Keratinocyte (primary cell): ENCODE measurements at regions not wholly inside any gene's neighbourhood (a gene's known extent, or its start where the extent isn't known, plus 50 kb on each side); places are given as distances from the start of the nearest gene placed in this dataset.

Experiments used
- DNase-seq: peaks from one replicate; pipeline ENCODE4 v3.0.0-alpha.2; 2011; ENCODE audit warnings: low read depth, missing footprints, low spot score
- FAIRE-seq: peaks from 2 replicates; lab custom pipeline; 2011; peaks lifted over from hg19 to GRCh38; lab: Jason Lieb, UNC
- H2AFZ ChIP-seq: 2 replicates; pipeline ENCODE4 v1.6.0; 2012; ENCODE audit warnings: low read length, control low read depth, inconsistent platforms; ENCODE audit not compliant: control insufficient read depth
- H3K27ac ChIP-seq: 2 replicates; pipeline ENCODE4 v1.5.1; 2011; ENCODE audit warnings: low read length; ENCODE audit not compliant: control insufficient read depth, insufficient read depth
- H3K27me3 ChIP-seq: 3 replicates; pipeline ENCODE4 v1.6.0; 2011; ENCODE audit warnings: low read length; ENCODE audit not compliant: control insufficient read depth, insufficient read depth; ENCODE audit errors: extremely low read depth
- H3K36me3 ChIP-seq, 2 experiments: 2 replicates in 1 of 2; 3 replicates in 1 of 2; pipeline ENCODE4 v1.5.1; 2011; ENCODE audit warnings: low read length in 2 of 2, mild to moderate bottlenecking in 1 of 2; ENCODE audit not compliant: control insufficient read depth in 2 of 2, insufficient read depth in 2 of 2; ENCODE audit errors: extremely low read depth in 1 of 2
- H3K4me1 ChIP-seq: 3 replicates; pipeline ENCODE4 v1.5.1; 2011; ENCODE audit warnings: low read length; ENCODE audit not compliant: control insufficient read depth, insufficient read depth; ENCODE audit errors: extremely low read depth
- H3K4me2 ChIP-seq: 3 replicates; pipeline ENCODE4 v1.6.0; 2011; ENCODE audit warnings: low read depth, low read length; ENCODE audit not compliant: control insufficient read depth, insufficient read depth; ENCODE audit errors: extremely low read depth
- H3K4me3 ChIP-seq, 3 experiments: fragments of 200-600 bp in 1 of 3; sonication (generic) in 1 of 3; 2 replicates in 2 of 3; 3 replicates in 1 of 3; pipeline ENCODE4 v1.5.1; 2011 to 2016; ENCODE audit warnings: low read length in 3 of 3, mild to moderate bottlenecking in 3 of 3, control low read depth in 2 of 3, inconsistent platforms in 1 of 3, low read depth in 1 of 3, mixed read lengths in 1 of 3, mixed run types in 1 of 3, moderate library complexity in 1 of 3; ENCODE audit not compliant: control insufficient read depth in 2 of 3, insufficient read depth in 2 of 3; ENCODE audit errors: extremely low read depth in 1 of 3
- H3K79me2 ChIP-seq: 2 replicates; pipeline ENCODE4 v1.6.0; 2012; ENCODE audit warnings: low read length; ENCODE audit not compliant: control insufficient read depth, insufficient read depth
- H3K9ac ChIP-seq: 3 replicates; pipeline ENCODE4 v1.6.0; 2011; ENCODE audit warnings: low read length; ENCODE audit not compliant: control insufficient read depth, insufficient read depth; ENCODE audit errors: extremely low read depth
- H3K9me1 ChIP-seq: 3 replicates; pipeline ENCODE4 v1.6.0; 2011; ENCODE audit warnings: low read length; ENCODE audit not compliant: control insufficient read depth, insufficient read depth; ENCODE audit errors: extremely low read depth
- H3K9me3 ChIP-seq: 2 replicates; pipeline ENCODE4 v1.5.1; 2012; ENCODE audit warnings: low read depth, low read length; ENCODE audit not compliant: control insufficient read depth
- H4K20me1 ChIP-seq: 3 replicates; pipeline ENCODE4 v1.6.0; 2011; ENCODE audit warnings: low read length; ENCODE audit not compliant: control insufficient read depth, insufficient read depth; ENCODE audit errors: extremely low read depth
- CTCF ChIP-seq, 3 experiments: IDR thresholded peaks in 1 of 3; conservative IDR thresholded peaks in 1 of 3; optimal IDR thresholded peaks in 1 of 3; 2 replicates in 2 of 3; 3 replicates in 1 of 3; pipeline versions ENCODE3 to v1.5.1; 2011; ENCODE audit warnings: low read length in 3 of 3, mild to moderate bottlenecking in 3 of 3, moderate library complexity in 2 of 3, control low read depth in 1 of 3, inconsistent platforms in 1 of 3; ENCODE audit not compliant: insufficient read depth in 2 of 3; ENCODE audit errors: extremely low read depth in 1 of 3
- EZH2 ChIP-seq: IDR thresholded peaks from one replicate; pipeline ENCODE4 v1.6.1; 2012; ENCODE audit warnings: inconsistent platforms, mild to moderate bottlenecking, low read length, moderate library complexity
- dilution Hi-C: fragments of 300-500 bp; cut with MboI; formaldehyde crosslinking; loops from one replicate; pipeline ENCODE4 v1.7.0; 2020; ENCODE audit warnings: low sequenced_read_pairs; ENCODE audit not compliant: extremely low pct_ligation_motif_present

- Histone ChIP-seq H2AFZ (no peak overlapping the region), H3K4me1 (peaks cover 3% of the 10 kb centered on the region), H3K27me3 (no peaks in the 10 kb centered on the region), H3K4me3 (no peak overlapping the region), H3K4me2 (no peak overlapping the region), H3K9me3 (no peaks in the 10 kb centered on the region), H3K36me3 (no peaks in the 10 kb centered on the region), H3K9me1 (no peaks in the 10 kb centered on the region), H3K27ac (no peak overlapping the region), H3K9ac (no peak overlapping the region), H3K79me2 (no peaks in the 10 kb centered on the region), H4K20me1 (no peaks in the 10 kb centered on the region)
- TF ChIP-seq EZH2 (no peak), CTCF (optimal IDR thresholded peaks at IDR 0.05 in 1 of 3, IDR thresholded peaks at IDR 0.05 in 1 of 3, conservative IDR thresholded peaks at IDR 0.05 in 1 of 3; ENCODE audit: extremely low read depth in 1 of 3, insufficient read depth in 2 of 3, low read length in 3 of 3) (no peak)
- DNase-seq (no peak), FAIRE-seq (no peak)
- dilution Hi-C loops = no loop called here
These were observed 67.2 kb upstream of the FOXN3 start for GRCh38 chr14:89484051-89484844.

DNA sequence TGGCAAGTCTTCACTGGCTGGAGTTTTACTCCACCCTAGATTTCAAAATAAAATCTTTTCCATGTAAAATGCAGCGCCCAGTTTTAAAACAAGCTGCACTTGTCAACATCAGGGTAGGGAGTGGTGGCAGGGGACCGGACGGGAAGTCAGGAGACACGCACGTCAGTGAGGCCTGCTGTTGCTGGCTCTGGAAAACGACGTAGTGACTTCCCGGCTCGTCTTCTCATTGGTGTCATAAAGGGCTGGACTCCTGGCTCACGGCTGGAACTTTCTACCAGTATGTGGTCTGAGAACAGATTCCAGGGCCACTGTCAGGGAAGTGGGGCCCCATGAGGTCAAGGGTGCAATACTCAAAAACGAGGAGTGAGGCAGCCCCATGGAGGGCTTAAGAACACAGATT lies 64.2 kb upstream of the FOXN3 start:
- no peak for FAIRE-seq
- no peaks in the 10 kb centered on the region for H3K9me3 ChIP-seq
- DNase-seq = no peak

More for the DNA sequence above, 64.2 kb upstream of the FOXN3 start:
- TF ChIP-seq CTCF (optimal IDR thresholded peaks at IDR 0.05 in 1 of 3, IDR thresholded peaks at IDR 0.05 in 1 of 3, conservative IDR thresholded peaks at IDR 0.05 in 1 of 3; ENCODE audit: extremely low read depth in 1 of 3, insufficient read depth in 2 of 3, low read length in 3 of 3) = no peak
- TF ChIP-seq EZH2 = no peak
- Histone ChIP-seq H3K79me2 (no peaks in the 10 kb centered on the region), H4K20me1 (no peaks in the 10 kb centered on the region), H3K4me2 (no peak overlapping the region), H2AFZ (no peak overlapping the region), H3K9me1 (no peaks in the 10 kb centered on the region), H3K27me3 (no peaks in the 10 kb centered on the region), H3K9ac (no peak overlapping the region), H3K4me1 (peaks cover 3% of the 10 kb centered on the region), H3K4me3 (no peak overlapping the region), H3K27ac (no peak overlapping the region), H3K36me3 (no peaks in the 10 kb centered on the region)
- dilution Hi-C loops = no loop called here
